ENCODE measurements at regions not wholly inside any gene's neighbourhood (a gene's known extent, or its start where the extent isn't known, plus 50 kb on each side); places are given as distances from the start of the nearest gene placed in this dataset.

DNA sequence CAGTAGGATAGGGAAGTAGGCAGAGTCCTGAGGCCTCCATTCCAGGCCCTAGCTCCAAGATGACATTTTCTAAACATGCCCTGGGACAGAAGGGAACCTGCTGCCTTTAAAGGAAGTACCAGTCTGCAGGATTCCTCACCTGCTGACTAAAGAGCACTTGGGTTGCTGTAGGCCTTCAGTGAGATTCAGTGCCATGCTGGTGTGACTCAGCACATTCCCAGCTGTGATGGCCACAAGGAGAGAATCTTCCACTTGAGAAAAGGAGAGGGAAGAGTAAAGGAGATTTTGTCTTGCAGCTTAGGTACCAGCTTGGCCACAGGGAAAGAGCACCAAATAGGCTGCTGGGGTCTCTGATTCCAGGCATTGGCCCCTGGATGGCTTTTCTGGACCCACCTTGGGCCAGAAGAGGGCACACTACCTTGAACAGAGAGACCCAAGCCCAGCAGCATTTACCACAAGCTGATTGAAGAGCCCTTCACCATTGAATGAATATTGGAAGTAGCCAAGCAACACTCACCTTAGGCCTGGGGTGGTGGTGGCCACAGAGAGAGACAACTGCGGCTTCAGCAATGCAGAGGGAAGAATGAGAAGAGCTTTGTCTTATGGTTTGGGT lies 498.3 kb downstream of the KCNH5 start:
- Histone ChIP-seq H3K4me1 (no peaks in the 10 kb centered on the region), H3K4me3 (no peak overlapping the region), H3K27ac (no peak overlapping the region), H3K9me3 (replicated peaks) (no peaks in the 10 kb centered on the region), H3K27me3 (no peaks in the 10 kb centered on the region), H3K36me3 (no peaks in the 10 kb centered on the region)
- no peak for DNase-seq

DNA sequence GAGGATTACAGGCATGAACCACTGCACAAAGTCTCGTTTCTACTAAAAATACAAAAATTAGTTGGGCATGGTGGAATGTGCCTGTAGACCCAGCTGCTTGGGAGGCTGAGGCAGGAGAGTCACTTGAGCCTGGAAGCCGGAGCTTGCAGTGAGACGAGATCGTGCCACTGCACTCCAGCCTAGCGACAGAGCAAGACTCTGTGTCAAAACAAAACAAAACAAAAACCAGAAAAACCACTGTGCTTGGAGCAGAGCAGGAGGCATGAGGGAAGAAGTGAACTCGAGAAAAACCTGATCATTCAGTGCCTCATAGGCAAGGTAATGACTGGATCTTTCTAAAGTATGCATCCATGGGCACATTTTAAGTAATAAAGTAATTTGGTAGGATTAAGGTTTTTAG lies 487.8 kb downstream of the KCNH5 start:
- Histone ChIP-seq H3K27ac (no peak overlapping the region), H3K36me3 (no peaks in the 10 kb centered on the region), H3K4me1 (no peaks in the 10 kb centered on the region), H3K9me3 (replicated peaks) (no peaks in the 10 kb centered on the region), H3K4me3 (no peak overlapping the region), H3K27me3 (no peaks in the 10 kb centered on the region)
- no peak for DNase-seq

DNA sequence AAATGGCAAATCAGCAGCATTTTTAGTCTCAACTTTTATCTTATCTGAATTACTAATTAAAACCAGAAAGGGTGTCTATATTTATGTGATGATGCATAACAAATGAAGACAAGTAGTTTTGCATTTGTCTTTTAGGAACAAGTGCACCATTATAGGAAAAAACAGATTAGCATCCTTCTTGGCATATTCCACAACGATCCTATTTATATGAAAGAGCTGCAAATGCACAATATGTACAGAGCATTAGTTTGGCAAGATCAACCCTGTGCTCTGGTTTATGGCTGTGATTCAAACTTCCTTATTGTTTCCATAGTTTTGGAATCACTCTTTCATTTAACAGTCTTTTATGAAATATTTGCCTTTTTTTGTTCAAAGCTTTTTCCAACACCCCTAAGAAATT lies 486.8 kb downstream of the KCNH5 start:
- H3K36me3 ChIP-seq: no peaks in the 10 kb centered on the region
- no peaks in the 10 kb centered on the region for H3K9me3 ChIP-seq (replicated peaks)
- DNase-seq: no peak
- H3K27ac ChIP-seq: no peak overlapping the region
- no peak overlapping the region for H3K4me3 ChIP-seq
- H3K27me3 ChIP-seq: no peaks in the 10 kb centered on the region
- no peaks in the 10 kb centered on the region for H3K4me1 ChIP-seq

DNA sequence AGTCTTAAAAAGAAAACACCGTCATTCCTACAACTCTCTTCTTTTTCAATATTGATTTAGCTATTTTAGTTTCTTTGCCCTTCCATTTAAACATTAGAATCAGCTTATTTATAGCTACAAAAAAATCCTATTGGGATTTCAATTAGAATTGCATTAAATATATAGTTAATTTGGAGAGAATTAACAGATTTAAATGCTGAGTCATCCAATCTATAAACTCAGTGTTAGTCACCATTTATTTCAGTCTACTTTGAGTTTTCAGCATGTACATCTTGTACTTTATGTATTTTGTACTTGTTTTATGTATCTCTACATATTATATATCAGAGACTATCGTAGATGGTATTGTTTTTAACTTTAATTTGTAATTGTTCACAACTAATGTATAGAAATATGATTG lies 460.0 kb downstream of the KCNH5 start:
- Histone ChIP-seq H3K4me3 (no peak overlapping the region), H3K36me3 (no peaks in the 10 kb centered on the region), H3K27me3 (no peaks in the 10 kb centered on the region), H3K27ac (no peak overlapping the region), H3K9me3 (replicated peaks) (no peaks in the 10 kb centered on the region), H3K4me1 (no peaks in the 10 kb centered on the region)
- DNase-seq: no peak

DNA sequence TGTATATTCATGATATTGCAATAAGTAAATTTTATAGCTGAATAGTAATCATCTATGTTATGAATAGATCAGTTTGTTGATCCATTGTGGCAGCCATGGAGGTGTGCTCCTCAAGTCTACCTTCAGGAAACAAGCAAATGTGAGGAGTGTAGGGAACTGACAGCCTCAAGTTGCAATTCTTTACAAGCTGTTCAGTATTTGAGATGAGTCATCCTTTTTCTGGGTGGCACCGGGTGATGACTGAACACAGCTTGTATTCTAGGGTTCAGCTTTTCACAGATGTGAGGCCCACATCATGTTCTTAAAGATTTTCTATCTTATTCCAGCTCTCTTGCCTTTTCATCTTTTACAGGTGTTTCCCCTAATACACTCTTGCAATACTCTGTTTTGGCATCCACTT lies 452.4 kb downstream of the KCNH5 start:
- DNase-seq: no peak
- Histone ChIP-seq H3K36me3 (no peaks in the 10 kb centered on the region), H3K9me3 (replicated peaks) (no peaks in the 10 kb centered on the region), H3K4me1 (no peaks in the 10 kb centered on the region), H3K4me3 (no peak overlapping the region), H3K27ac (no peak overlapping the region), H3K27me3 (no peaks in the 10 kb centered on the region)

DNA sequence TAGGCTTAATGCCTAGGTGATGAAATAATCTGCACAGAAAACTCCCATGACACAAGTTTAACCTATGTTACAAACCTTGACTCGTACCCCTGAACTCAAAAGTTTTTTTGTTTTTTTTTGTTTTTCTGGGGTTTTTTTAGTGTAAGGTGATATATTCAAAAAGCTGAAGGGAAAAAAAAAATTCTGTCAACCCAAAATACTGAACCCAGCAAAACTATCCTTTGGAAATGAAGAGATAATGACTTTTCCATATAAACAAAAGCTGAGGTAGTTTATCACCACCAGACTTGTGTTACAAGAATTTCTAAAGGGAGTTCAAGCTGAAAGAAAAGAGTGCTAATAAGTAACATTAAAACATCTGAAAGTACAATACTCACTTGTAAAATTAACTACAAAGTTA lies 448.1 kb downstream of the KCNH5 start:
- H3K27ac ChIP-seq: no peak overlapping the region
- no peaks in the 10 kb centered on the region for H3K4me1 ChIP-seq
- H3K36me3 ChIP-seq: no peaks in the 10 kb centered on the region
- H3K4me3 ChIP-seq: no peak overlapping the region
- H3K9me3 ChIP-seq (replicated peaks): no peaks in the 10 kb centered on the region
- DNase-seq: no peak
- no peaks in the 10 kb centered on the region for H3K27me3 ChIP-seq

DNA sequence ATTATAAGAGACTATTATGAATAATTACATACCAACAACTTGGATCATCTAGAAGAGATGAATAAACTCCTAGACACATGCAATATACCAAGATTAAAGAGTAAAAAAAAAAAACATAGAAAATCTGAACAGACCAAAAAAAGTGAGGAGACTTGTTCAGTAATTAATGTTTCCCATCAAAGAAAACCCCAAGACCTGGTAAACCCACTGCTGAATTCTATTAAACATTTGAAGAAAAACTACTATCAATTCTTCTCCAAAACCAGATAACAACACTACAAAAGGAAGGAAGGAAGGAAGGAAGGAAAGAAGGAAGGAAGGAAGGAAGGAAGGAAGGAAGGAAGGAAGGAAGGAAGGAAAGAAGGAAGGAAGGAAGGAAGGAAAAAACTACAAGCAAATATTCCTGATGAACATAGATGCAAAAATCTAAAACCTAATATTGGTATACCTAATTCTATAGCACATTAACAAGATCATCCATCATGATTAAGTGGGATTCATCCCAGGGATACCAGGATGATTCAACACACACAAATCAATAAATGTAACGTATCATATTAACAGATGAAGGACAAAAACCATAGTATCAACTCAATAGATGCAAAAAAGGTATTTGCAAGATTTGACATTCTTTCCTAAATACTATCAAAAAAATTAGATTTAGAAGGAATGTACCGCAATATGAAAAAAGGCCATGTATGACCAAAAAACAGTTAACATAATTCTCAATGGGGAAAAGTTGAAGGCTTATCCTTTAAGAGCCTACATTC lies 445.5 kb downstream of the KCNH5 start:
- Histone ChIP-seq H3K9me3 (replicated peaks) (no peaks in the 10 kb centered on the region), H3K4me3 (no peak overlapping the region), H3K27ac (no peak overlapping the region), H3K27me3 (no peaks in the 10 kb centered on the region), H3K4me1 (no peaks in the 10 kb centered on the region), H3K36me3 (no peaks in the 10 kb centered on the region)
- DNase-seq: no peak

DNA sequence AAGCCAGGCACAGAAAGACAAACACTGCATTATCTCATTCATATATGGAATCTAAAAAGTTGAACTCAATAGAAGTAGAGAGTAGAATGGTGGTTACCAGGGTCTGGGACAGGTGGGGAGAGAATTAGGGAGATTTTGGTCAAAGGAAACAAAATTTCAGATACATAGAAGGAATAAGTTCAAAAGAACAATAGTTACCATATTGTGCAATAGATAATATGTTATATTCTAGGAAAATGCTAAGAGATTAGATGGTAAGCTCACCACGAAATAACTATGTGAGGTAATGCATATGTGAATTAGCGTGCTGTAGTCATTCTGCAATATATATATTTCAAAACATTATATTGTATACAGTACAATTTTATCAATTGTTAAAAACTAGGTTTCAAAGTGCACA lies 442.5 kb downstream of the KCNH5 start:
- H3K36me3 ChIP-seq: no peaks in the 10 kb centered on the region
- H3K9me3 ChIP-seq (replicated peaks): no peaks in the 10 kb centered on the region
- no peak for DNase-seq
- H3K4me1 ChIP-seq: no peaks in the 10 kb centered on the region
- H3K27me3 ChIP-seq: no peaks in the 10 kb centered on the region
- H3K27ac ChIP-seq: no peak overlapping the region
- H3K4me3 ChIP-seq: no peak overlapping the region

DNA sequence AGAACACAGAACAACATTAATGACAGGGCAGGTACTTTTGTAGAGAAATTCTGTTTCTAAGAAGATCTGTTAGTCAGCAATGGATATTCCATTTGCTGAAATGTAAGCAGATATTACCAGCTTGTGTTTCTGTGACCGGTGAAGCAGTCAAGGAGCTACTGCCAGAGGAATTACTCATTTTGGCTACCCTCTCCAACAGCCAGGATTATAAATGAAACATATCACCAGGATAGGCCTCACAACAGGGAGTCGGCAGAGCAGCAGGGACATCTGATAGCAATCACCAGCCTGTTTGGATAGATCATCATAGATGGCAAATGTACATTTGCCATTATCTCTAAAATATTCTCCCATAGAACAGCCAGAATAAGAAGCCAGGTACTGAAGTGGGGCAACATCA lies 440.7 kb downstream of the KCNH5 start:
- Histone ChIP-seq H3K27ac (no peak overlapping the region), H3K4me3 (no peak overlapping the region), H3K36me3 (no peaks in the 10 kb centered on the region), H3K27me3 (no peaks in the 10 kb centered on the region), H3K4me1 (no peaks in the 10 kb centered on the region), H3K9me3 (replicated peaks) (no peaks in the 10 kb centered on the region)
- no peak for DNase-seq

DNA sequence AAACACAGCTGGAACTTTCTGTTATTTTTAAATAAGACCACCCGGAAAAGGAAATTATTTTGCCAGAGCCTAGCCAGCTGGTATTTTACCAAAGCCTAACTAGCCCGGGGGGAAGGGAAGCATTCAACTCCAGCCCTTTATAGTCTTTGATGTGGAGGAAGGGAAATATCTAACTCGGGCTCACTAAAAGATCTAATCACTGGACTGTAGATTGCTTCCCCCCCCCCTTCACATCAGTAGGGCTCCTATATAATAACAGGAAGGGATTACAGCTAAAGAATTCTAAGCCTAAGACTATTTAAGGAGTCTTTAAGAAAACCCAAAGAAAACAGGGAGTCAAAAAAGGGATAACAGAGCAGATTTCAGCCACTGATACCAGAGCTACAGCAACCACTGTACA lies 431.1 kb downstream of the KCNH5 start:
- Histone ChIP-seq H3K27me3 (no peaks in the 10 kb centered on the region; the same call in none of the 2 replicates), H3K9me3 (replicated peaks) (no peaks in the 10 kb centered on the region), H3K4me3 (no peak overlapping the region), H3K27ac (no peak overlapping the region), H3K36me3 (no peaks in the 10 kb centered on the region), H3K4me1 (no peaks in the 10 kb centered on the region)
- peak in 1 of 2 experiments; percentile 4 for DNase-seq

DNA sequence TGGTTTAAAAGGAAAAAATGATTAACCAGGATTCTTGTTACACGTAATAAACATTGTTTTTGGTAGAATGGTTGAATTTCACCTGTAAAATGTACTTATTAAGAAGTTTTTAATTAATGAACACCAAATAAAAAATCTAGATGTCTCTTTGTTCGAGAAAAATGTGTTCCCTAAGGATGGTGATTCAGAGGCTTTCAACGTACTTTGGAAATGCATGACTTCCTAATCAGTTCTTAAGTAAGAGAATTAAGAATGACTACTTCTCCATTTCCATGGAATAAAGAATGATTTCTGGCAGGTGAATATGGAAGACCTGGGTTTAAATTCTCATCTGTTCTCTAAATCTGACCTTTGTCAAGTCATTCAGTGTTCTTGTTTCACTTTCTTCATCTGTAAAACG lies 428.6 kb downstream of the KCNH5 start:
- DNase-seq: no peak
- Histone ChIP-seq H3K9me3 (replicated peaks) (no peaks in the 10 kb centered on the region), H3K4me3 (no peak overlapping the region), H3K4me1 (no peaks in the 10 kb centered on the region), H3K27me3 (no peaks in the 10 kb centered on the region; the same call in none of the 2 replicates), H3K36me3 (no peaks in the 10 kb centered on the region), H3K27ac (no peak overlapping the region)

DNA sequence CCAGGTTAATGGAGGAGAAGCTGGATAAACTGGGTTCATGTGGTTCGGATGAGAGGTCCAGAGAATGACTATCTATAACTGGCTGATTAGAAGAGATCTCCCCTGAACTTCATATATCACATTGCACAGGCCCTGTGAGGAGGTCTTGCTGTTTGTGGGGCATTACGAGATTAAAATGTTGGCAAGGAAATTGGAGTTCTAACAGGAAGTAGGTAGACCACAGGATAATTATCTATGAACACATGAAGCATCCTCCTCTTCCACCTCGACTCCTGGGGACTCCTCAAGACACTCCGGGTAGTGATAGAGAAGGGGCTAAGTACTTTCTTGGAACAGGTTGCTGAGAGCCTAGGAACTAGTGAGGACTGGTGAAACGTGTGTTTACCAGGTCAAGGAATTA lies 418.8 kb downstream of the KCNH5 start:
- no peaks in the 10 kb centered on the region for H3K4me1 ChIP-seq
- no peaks in the 10 kb centered on the region for H3K27me3 ChIP-seq
- DNase-seq: no peak
- no peak overlapping the region for H3K4me3 ChIP-seq
- H3K36me3 ChIP-seq: no peaks in the 10 kb centered on the region
- H3K27ac ChIP-seq: no peak overlapping the region
- H3K9me3 ChIP-seq (replicated peaks): no peaks in the 10 kb centered on the region

DNA sequence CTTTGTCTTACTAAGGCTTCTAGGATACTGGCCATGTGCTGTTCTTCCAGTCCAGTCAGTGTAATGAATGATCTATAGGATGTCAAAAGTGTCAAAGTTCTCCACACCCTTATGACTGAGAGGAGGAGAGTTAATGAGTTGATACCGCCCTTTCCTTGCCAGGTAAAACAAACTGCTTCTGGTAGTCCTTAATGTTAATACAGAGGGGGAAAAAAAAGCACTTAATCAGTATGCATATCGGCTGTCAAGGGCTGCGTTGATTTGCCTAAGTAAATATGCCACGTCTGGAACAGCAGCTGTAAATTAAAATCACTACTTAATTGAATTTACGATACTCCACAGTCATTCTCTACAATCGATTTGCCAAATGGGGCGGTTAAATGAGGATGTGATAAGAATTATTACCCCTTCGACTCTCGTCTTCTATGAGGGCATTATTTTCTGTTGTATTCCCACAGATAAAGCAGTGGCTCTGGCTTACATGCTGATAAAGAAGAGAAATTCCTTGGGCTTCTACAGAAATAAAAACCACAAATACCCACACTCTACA lies 416.0 kb downstream of the KCNH5 start:
- Histone ChIP-seq H3K4me1 (no peaks in the 10 kb centered on the region), H3K4me3 (no peak overlapping the region), H3K9me3 (replicated peaks) (no peaks in the 10 kb centered on the region), H3K27ac (no peak overlapping the region), H3K27me3 (no peaks in the 10 kb centered on the region), H3K36me3 (no peaks in the 10 kb centered on the region)
- no peak for DNase-seq

DNA sequence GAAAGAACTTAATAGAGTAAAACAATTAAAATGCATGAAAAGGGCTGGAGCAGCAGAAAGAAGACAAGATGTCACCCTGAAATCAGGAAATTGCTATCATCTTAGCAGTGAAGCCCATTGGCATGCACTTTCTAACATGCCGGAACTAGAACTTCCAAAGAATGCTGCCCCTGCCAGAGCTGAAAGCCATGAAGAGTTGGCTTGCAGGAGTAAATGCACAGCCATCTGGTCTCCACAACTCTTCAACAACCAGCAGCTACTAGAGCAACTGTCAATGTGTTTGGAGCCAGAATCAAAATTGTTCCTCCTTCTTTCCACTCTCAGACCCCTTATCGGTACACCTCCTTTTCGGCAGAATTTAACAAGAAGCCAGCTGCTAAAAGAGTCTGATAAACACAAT lies 414.1 kb downstream of the KCNH5 start:
- no peaks in the 10 kb centered on the region for H3K27me3 ChIP-seq
- H3K9me3 ChIP-seq (replicated peaks): no peaks in the 10 kb centered on the region
- no peak for DNase-seq

DNA sequence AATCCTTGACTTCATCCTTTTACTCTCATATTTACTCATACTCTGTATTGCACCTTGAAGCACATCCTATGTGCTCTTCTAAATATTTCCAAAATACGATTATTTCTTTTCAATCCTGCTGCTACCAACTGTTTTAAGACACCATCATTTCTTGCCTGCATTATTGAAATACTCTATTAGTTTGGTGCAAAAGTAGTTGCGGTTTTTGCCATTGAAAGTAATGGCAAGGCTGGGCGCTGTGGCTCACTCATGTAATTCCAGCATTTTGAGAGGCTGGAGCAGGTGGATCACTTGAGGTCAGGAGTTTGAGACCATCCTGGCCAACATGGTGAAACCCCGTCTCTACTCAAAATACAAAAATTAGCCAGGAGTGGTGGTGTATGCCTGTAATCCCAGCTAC lies 412.5 kb downstream of the KCNH5 start:
- Histone ChIP-seq H3K4me1 (no peaks in the 10 kb centered on the region), H3K4me3 (no peak overlapping the region), H3K9me3 (replicated peaks) (no peaks in the 10 kb centered on the region), H3K27me3 (no peaks in the 10 kb centered on the region), H3K27ac (no peak overlapping the region), H3K36me3 (no peaks in the 10 kb centered on the region)
- no peak for DNase-seq

More for the DNA sequence above, 414.1 kb downstream of the KCNH5 start:
- H3K4me3 ChIP-seq: no peak overlapping the region
- H3K27ac ChIP-seq: no peak overlapping the region
- H3K4me1 ChIP-seq: no peaks in the 10 kb centered on the region
- H3K36me3 ChIP-seq: no peaks in the 10 kb centered on the region

DNA sequence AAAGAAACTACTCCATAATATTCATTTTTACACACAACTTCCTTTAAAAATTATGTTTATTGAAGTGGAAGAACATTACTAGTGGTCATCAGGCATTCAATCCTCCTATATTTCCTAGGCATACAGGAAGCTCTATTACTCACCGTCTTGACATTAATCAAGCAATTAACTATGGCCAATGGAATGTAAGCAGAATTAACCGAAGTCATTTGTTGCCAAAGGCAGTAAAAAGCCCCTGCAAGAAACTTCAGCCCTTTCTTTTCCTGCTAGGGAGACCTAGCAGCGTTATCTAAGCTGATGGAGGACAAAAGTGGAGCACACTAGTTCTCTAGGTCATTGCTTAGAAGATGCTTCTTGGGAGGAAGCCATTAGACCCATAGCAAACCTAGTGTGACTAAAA lies 399.6 kb downstream of the KCNH5 start:
- no peaks in the 10 kb centered on the region for H3K9me3 ChIP-seq (replicated peaks)
- H3K4me3 ChIP-seq: no peak overlapping the region
- no peak overlapping the region for H3K27ac ChIP-seq
- DNase-seq: no peak
- H3K36me3 ChIP-seq: no peaks in the 10 kb centered on the region
- no peaks in the 10 kb centered on the region for H3K27me3 ChIP-seq
- no peaks in the 10 kb centered on the region for H3K4me1 ChIP-seq

Measured in SJCRH30 (cell line).